Caco-2 (cell line): ENCODE measurements at regions not wholly inside any gene's neighbourhood (a gene's known extent, or its start where the extent isn't known, plus 50 kb on each side); places are given as distances from the start of the nearest gene placed in this dataset.

Experiments
- BruUV-seq: library from RNA; stranded (reverse); fragments of 400-500 nt; replicated peaks from 2 replicates; lab custom pipeline; 2021; lab: Mats Ljungman, UMichigan
- CTCF ChIA-PET: fragments of 300-600 bp; sonication (Branson Sonifier 250); formaldehyde crosslinking; loops from one replicate; lab custom pipeline; 2022; ENCODE audit warnings: antibody characterized with exemption; lab: Charles Lee
- POLR2A ChIA-PET: fragments of 300-600 bp; sonication (Branson Sonifier 250); formaldehyde crosslinking; loops from one replicate; lab custom pipeline; 2022; ENCODE audit warnings: antibody characterized with exemption; lab: Charles Lee
- DNase-seq, 2 experiments: peaks; one replicate each; pipeline versions ENCODE4 v3.0.0 to v3.0.0-alpha.2; 2020 to 2022
- H3K27me3 ChIP-seq: replicated peaks from 2 replicates; pipeline ENCODE4 v1.6.0; 2011; ENCODE audit warnings: low read length; ENCODE audit not compliant: control insufficient read depth, insufficient read depth
- H3K36me3 ChIP-seq: 2 replicates; pipeline ENCODE4 v1.5.1; 2011; ENCODE audit warnings: low read length; ENCODE audit not compliant: control insufficient read depth, insufficient read depth
- H3K4me1 ChIP-seq: fragments of 250-450 bp; sonication (Bioruptor Pico); 2 replicates; pipeline ENCODE4 v1.5.1; 2020; ENCODE audit warnings: mild to moderate bottlenecking
- H3K4me3 ChIP-seq: 2 replicates; pipeline ENCODE4 v1.5.1; 2011; ENCODE audit warnings: low read depth, mild to moderate bottlenecking, control low read depth, low read length
- H3K9me3 ChIP-seq: fragments of 250-450 bp; sonication (Bioruptor Pico); 2 replicates; pipeline ENCODE4 v1.5.1; 2020; ENCODE audit warnings: mild to moderate bottlenecking, moderate library complexity
- H3K27ac Mint-ChIP-seq: one replicate; pipeline ENCODE4 v1.8.0; 2022; ENCODE audit warnings: mixed read lengths; ENCODE audit not compliant: unreplicated experiment
- H3K27me3 Mint-ChIP-seq: one replicate; pipeline ENCODE4 v1.8.0; 2022; ENCODE audit warnings: mixed read lengths; ENCODE audit not compliant: insufficient read depth, unreplicated experiment
- H3K36me3 Mint-ChIP-seq: one replicate; pipeline ENCODE4 v1.8.0; 2022; ENCODE audit warnings: mild to moderate bottlenecking, mixed read lengths; ENCODE audit not compliant: insufficient read depth, unreplicated experiment
- H3K4me1 Mint-ChIP-seq: one replicate; pipeline ENCODE4 v1.8.0; 2022; ENCODE audit warnings: low read depth, mixed read lengths; ENCODE audit not compliant: unreplicated experiment
- H3K4me3 Mint-ChIP-seq: one replicate; pipeline ENCODE4 v1.8.0; 2022; ENCODE audit warnings: mild to moderate bottlenecking, moderate library complexity, mixed read lengths; ENCODE audit not compliant: unreplicated experiment
- H3K9me3 Mint-ChIP-seq: one replicate; pipeline ENCODE4 v1.8.0; 2022; ENCODE audit warnings: mixed read lengths; ENCODE audit not compliant: unreplicated experiment
- CTCF ChIP-seq, 2 experiments: fragments of 200-600 bp in 1 of 2; IDR thresholded peaks; 1 replicate in 1 of 2; 2 replicates in 1 of 2; pipeline versions ENCODE4 v1.5.1 to v1.8.0; 2011 to 2022; ENCODE audit warnings: antibody characterized with exemption in 1 of 2, control low read depth in 1 of 2, inconsistent platforms in 1 of 2, low read depth in 1 of 2, low read length in 1 of 2, mild to moderate bottlenecking in 1 of 2, moderate library complexity in 1 of 2; ENCODE audit not compliant: insufficient read depth in 1 of 2, severe bottlenecking in 1 of 2, unreplicated experiment in 1 of 2
- intact Hi-C: fragments of 100-400 bp; cut with micrococcal nuclease; formaldehyde crosslinking; loops from one replicate; pipeline ENCODE4 v1.10.0; 2022; ENCODE audit not compliant: unreplicated experiment

GRCh38 chr20:24802286-24802820 is 146.7 kb upstream of the CST7 start:
- no TSS peak for BruUV-seq
- intact Hi-C loops = no loop called here
- Histone ChIP-seq H3K27me3 (peaks cover 3% of the 10 kb centered on the region), H3K4me3 (no peak overlapping the region), H3K9me3 (no peaks in the 10 kb centered on the region), H3K36me3 (no peaks in the 10 kb centered on the region), H3K4me1 (no peaks in the 10 kb centered on the region)
- POLR2A ChIA-PET = no interaction called here
- no peak for DNase-seq
- Mint-ChIP-seq H3K4me3 (no peak overlapping the region), H3K9me3 (no peaks in the 10 kb centered on the region), H3K36me3 (no peaks in the 10 kb centered on the region), H3K27ac (no peak overlapping the region), H3K27me3 (peaks cover 8% of the 10 kb centered on the region), H3K4me1 (no peaks in the 10 kb centered on the region)
- CTCF ChIA-PET = no interaction called here
- TF ChIP-seq CTCF (IDR thresholded peaks at IDR 0.05; ENCODE audit: insufficient read depth in 1 of 2, low read depth in 1 of 2, low read length in 1 of 2, severe bottlenecking in 1 of 2, unreplicated experiment in 1 of 2) = no peak

GRCh38 chr20:24804481-24805206 is 144.4 kb upstream of the CST7 start:
- DNase-seq = no peak
- H3K4me1 ChIP-seq = no peaks in the 10 kb centered on the region
- no peaks in the 10 kb centered on the region for H3K36me3 Mint-ChIP-seq
- H3K4me1 Mint-ChIP-seq = no peaks in the 10 kb centered on the region
- peaks cover 8% of the 10 kb centered on the region for H3K27me3 Mint-ChIP-seq
- ChIA-PET POLR2A (no interaction called here), CTCF (no interaction called here)
- H3K27me3 ChIP-seq = no peaks in the 10 kb centered on the region; the same call in 1 of the 2 replicates
- H3K27ac Mint-ChIP-seq = no peak overlapping the region
- H3K4me3 Mint-ChIP-seq = no peak overlapping the region
- no TSS peak for BruUV-seq
- intact Hi-C loops = no loop called here
- no peak overlapping the region for H3K4me3 ChIP-seq
- no peak for TF ChIP-seq CTCF (IDR thresholded peaks at IDR 0.05; ENCODE audit: insufficient read depth in 1 of 2, low read depth in 1 of 2, low read length in 1 of 2, severe bottlenecking in 1 of 2, unreplicated experiment in 1 of 2)
- H3K36me3 ChIP-seq = no peaks in the 10 kb centered on the region
- H3K9me3 ChIP-seq = no peaks in the 10 kb centered on the region
- no peaks in the 10 kb centered on the region for H3K9me3 Mint-ChIP-seq

- no peak overlapping the region for H3K4me3 ChIP-seq
- BruUV-seq = no TSS peak
- CTCF ChIA-PET = no interaction called here
- no peaks in the 10 kb centered on the region for H3K9me3 Mint-ChIP-seq
- no peak for TF ChIP-seq CTCF (IDR thresholded peaks at IDR 0.05; ENCODE audit: insufficient read depth in 1 of 2, low read depth in 1 of 2, low read length in 1 of 2, severe bottlenecking in 1 of 2, unreplicated experiment in 1 of 2)
- no peak overlapping the region for H3K27ac Mint-ChIP-seq
- no peaks in the 10 kb centered on the region for H3K4me1 Mint-ChIP-seq
- no peaks in the 10 kb centered on the region for H3K27me3 ChIP-seq
- POLR2A ChIA-PET = no interaction called here
- H3K4me1 ChIP-seq = no peaks in the 10 kb centered on the region
- H3K36me3 ChIP-seq = no peaks in the 10 kb centered on the region
- no peak overlapping the region for H3K4me3 Mint-ChIP-seq
- no peaks in the 10 kb centered on the region for H3K36me3 Mint-ChIP-seq
- intact Hi-C loops = no loop called here
- DNase-seq = no peak
- no peaks in the 10 kb centered on the region for H3K9me3 ChIP-seq
- H3K27me3 Mint-ChIP-seq = peaks cover 5% of the 10 kb centered on the region
These were observed 143.4 kb upstream of the CST7 start for GRCh38 chr20:24805456-24806238.
